Urothelium cell line (cell line): ENCODE measurements at regions not wholly inside any gene's neighbourhood (a gene's known extent, or its start where the extent isn't known, plus 50 kb on each side); places are given as distances from the start of the nearest gene placed in this dataset.
"Not testable (repeated sequence)": the region's sequence is repeated elsewhere in the genome, so short reads cannot be mapped to it uniquely, and the experiment has no call there.

Experiments
- DNase-seq: peaks from one replicate; pipeline ENCODE4 v3.0.0; 2011; ENCODE audit warnings: low spot score, mixed read lengths
- FAIRE-seq: peaks from 2 replicates; lab custom pipeline; 2011; peaks lifted over from hg19 to GRCh38; lab: Jason Lieb, UNC

- FAIRE-seq (no peak), DNase-seq (no peak)
Observed at GRCh38 chr15:69552057-69552815, 99.6 kb downstream of the RPLP1 start.

- DNase-seq (no peak), FAIRE-seq (no peak)
Observed at GRCh38 chr15:69553686-69554085, 101.1 kb downstream of the RPLP1 start.

GRCh38 chr15:69554279-69554961, 101.8 kb downstream of the RPLP1 start:
- no peak for DNase-seq
- no peak for FAIRE-seq

DNA sequence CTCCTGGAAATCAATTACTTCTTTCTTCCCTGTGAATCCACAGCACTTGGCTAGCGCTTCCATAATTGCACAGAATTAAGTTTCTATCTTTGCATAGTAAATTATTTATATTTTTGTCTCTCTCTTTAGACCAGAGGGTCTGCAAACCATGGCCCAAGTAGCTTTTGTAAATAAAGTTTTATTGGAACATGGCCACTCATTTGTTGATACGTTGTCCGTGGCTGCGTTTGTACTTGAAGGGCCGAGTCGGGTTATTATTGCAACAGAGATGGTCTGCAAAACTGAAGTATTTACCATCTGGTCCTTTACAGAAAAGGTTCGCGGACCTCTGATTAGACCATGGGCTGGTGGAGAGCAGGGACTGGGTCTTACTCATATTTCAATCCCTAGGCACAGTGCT, 102.5 kb downstream of the RPLP1 start:
- peak; percentile 63 for FAIRE-seq
- no peak for DNase-seq

GRCh38 chr15:69556344-69556743, 103.7 kb downstream of the RPLP1 start:
- FAIRE-seq (no peak), DNase-seq (no peak)

- DNase-seq: peak; percentile 87
- peak; percentile 96 for FAIRE-seq
Observed at GRCh38 chr15:69557020-69557706, 104.5 kb downstream of the RPLP1 start.

- FAIRE-seq: no peak
- peak; percentile 36 for DNase-seq
Observed at GRCh38 chr15:69557707-69558409, 105.2 kb downstream of the RPLP1 start.

DNA sequence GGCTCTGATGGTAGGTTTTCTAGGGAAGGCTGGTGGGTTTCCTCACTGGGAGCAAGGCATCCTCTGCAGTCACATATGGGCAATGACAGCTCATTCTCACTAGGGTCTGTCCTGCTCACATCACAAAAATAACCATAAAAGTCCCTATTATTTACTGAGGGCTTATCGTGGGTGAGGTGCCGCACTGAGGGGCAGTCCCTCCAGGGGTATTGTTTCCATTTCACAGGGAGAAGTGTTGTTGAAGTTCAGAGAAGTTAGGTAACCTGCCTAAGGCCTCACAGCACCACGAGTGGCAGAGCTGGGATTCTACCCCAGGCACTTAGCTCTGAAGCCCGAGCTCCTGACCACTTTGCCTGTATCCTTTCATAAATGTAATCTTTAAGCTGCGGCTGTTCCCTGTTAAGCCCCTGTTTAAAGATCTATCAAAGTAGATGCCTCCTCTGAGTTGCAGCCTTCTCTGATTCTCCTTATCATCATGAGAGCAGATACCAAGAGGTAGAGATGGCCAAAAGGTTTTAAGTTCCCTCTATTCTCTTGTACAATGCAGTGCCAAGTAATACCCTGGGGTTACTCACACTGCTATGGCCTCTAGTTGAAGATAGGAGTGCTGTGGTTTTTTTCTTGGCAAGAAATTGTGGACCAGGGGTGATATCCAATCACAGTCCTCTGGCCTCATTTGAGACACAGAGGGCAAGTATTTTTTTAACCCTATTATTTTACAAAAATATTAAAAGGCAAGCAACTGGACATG, 107.0 kb downstream of the RPLP1 start:
- DNase-seq (no peak), FAIRE-seq (no peak)

DNA sequence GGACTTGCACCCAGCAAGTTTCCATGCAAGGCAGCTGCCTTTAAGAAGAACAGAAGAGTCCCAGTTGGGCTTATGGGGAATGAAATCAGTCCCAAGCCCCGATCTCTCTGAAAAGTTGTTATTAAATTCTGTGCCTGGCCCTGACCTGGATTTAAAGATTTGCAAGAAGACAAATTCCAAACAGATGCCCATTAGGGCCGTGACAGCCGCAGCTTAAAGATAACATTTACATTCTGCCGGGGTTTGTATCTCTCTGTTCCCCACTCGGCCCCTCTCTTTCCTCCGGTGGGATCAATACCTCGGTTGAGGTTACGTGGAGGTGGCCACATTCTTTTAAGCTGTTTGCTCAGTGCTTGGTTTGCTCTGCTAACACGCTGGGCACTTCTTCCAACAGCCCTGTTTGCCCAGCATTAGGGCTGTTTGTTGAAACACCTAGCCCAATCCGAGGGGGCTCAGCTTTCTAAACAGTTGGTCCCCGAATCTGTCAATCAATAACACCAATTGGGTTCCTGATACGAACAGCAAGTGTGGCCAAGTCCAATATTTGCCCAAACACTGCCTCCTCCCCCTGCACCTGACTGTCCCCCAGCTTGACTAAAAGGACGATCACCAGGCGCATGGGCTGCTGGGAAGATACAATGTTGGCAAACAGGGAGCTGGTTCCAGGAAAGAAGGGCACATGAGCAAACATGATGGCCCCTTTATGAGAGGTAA, 108.6 kb downstream of the RPLP1 start:
- FAIRE-seq (peak; percentile 96), DNase-seq (no peak)

DNA sequence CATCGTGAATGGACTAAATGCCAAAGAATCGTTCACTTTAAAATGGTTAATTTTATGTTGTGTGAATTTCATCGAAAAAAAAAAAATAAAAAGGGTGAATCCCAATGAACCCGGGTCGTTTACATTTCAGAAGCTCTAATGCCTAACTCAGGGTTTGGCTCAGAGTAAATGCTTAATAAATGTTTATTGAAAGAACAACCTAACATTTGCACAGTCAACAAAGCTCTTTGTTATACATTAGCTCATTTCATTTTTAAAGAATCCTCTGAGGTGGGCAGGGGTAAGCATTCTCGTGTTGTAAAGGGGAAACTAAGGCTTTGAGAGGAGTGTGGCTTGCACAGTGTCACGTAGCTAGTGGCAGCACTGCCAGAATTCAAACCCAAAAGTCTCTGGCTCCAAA, 109.5 kb downstream of the RPLP1 start:
- DNase-seq: no peak
- FAIRE-seq: no peak

- no peak for FAIRE-seq
- no peak for DNase-seq
Observed at GRCh38 chr15:69562564-69562963, 109.9 kb downstream of the RPLP1 start.

DNA sequence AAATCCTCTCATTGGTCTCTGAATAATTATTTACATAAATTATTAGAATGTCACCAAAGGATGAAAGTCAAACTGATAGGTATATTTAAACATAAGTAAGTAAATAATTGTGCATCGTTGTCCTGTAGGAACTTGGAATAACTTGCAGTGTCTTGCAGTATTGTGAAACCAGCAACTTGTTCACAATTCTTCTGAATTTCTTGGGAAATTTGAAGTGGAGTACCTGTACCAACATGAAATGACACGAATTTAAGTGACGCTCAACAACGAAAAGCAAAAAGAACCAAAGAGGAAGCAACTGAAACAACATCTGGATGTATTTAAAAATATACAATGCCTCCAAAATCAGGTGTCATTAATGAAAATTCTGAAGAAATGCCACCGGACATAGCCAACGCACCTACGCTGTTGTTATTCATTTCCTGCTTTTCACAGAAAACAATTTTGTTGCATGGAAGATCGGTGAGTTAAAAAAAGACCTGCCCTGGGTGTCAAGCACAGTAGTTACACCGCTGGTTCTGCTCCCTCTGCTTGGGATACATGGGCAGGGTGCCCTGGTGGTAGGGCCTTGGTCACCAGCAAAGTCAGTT, 112.5 kb downstream of the RPLP1 start:
- DNase-seq (no peak), FAIRE-seq (no peak)

DNA sequence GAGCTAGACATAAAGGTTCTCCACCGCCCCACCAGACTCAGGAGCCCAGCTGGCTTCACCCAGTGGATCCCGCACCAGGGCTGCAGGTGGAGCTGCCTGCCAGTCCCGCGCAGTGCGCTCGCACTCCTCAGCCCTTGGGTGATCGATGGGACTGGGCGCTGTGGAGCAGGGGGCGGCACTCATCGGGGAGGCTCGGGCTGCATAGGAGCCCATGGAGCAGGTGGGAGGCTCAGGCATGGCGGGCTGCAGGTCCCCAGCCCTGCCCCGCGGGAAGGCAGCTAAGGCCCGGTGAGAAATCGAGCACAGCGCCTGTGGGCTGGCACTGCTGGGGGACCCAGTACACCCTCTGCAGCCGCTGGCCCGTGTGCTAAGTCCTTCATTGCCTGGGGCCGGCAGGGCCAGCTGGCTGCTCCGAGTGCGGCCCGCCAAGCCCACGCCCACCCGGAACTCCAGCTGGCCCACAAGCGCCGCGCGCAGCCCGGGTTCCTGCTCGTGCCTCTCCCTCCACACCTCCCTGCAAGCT, 114.7 kb downstream of the RPLP1 start:
- FAIRE-seq: not testable (repeated sequence)

GRCh38 chr15:69568173-69569009, 115.8 kb downstream of the RPLP1 start:
- DNase-seq: no peak

More for the DNA sequence above, 114.7 kb downstream of the RPLP1 start:
- not testable (repeated sequence) for DNase-seq

GRCh38 chr15:69570454-69570853, 117.8 kb downstream of the RPLP1 start:
- DNase-seq: no peak
- FAIRE-seq: no peak

More at GRCh38 chr15:69568173-69569009, 115.8 kb downstream of the RPLP1 start:
- no peak for FAIRE-seq

DNA sequence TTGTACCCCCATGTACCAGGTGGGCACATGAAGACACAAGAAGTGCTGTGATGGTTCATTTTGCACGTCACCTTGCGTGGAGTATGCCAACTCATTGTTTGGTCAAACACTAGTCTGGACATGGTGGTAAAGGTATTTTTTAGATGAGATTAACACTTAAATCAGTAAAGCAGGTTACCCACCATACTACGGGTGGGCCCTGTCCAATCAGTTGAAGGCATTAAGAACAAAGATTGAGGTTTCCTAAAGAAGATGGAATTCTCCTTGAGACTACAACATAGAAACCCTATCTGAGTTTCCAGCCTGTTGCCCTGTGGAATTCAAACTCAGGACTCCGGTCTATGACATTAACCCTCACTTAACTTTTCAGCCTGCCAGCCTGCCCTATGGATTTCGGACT, 118.4 kb downstream of the RPLP1 start:
- FAIRE-seq (peak; percentile 92), DNase-seq (no peak)

DNA sequence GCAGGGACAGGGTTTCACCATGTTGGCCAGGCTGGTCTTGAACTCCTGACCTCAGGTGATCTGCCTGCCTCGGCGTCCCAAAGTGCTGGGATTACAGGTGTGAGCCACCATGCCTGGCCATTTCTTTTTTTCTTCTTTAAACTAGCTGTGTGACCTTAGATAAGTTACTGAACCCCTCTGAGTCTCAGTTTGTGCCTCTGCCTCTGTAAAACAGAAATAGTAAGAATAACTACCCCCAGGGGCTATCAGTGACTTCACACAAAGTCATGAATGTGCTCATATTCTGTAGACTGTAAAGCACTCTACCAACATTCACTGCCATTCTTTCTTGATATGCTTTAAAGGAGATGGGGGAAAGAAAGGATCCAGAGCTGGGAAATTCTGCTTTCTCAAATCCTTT, 120.7 kb downstream of the RPLP1 start:
- not testable (repeated sequence) for DNase-seq, FAIRE-seq

GRCh38 chr15:69573815-69574475, 121.3 kb downstream of the RPLP1 start:
- DNase-seq (no peak), FAIRE-seq (no peak)
